MM.1S (cell line): ENCODE measurements at regions not wholly inside any gene's neighbourhood (a gene's known extent, or its start where the extent isn't known, plus 50 kb on each side); places are given as distances from the start of the nearest gene placed in this dataset.

Source experiments
- EZH2 ChIP-seq: fragments of 300-600 bp; sonication (generic); optimal IDR thresholded peaks from 2 replicates; pipeline ENCODE3; 2017; ENCODE audit warnings: low read depth, mild to moderate bottlenecking, antibody characterized with exemption, low read length, mixed read lengths
- EZH2phosphoT487 ChIP-seq: fragments of 300-600 bp; sonication (generic); IDR thresholded peaks from 2 replicates; pipeline ENCODE4 v1.6.1; 2018; ENCODE audit warnings: antibody characterized with exemption, low read length
- TF ChIP-seq, protein P1 (sequence below): fragments of 300-600 bp; sonication (generic); IDR thresholded peaks from 2 replicates; pipeline ENCODE4 v1.5.1; 2016; ENCODE audit warnings: antibody characterized with exemption, low read length, mixed read lengths

DNA sequence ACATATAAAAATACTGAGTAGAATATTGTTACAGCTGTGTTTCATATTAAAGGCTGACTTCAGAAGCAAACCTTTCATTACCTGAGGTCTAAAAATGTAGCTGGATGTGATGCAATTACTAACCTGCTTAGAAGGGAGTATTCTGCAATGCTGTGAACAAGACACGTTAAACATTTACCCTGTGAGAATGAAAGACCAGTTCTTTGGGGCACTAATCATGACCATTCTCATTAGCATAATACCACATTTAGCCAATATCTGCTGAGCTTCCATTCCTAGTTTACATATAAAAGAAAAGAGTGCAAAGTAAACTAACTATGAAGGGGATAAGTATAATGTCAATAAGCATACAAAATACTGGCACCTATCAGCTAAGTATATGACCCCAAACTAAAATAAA is 784.0 kb upstream of the KLHL29 start:
- TF ChIP-seq, protein P1, sequence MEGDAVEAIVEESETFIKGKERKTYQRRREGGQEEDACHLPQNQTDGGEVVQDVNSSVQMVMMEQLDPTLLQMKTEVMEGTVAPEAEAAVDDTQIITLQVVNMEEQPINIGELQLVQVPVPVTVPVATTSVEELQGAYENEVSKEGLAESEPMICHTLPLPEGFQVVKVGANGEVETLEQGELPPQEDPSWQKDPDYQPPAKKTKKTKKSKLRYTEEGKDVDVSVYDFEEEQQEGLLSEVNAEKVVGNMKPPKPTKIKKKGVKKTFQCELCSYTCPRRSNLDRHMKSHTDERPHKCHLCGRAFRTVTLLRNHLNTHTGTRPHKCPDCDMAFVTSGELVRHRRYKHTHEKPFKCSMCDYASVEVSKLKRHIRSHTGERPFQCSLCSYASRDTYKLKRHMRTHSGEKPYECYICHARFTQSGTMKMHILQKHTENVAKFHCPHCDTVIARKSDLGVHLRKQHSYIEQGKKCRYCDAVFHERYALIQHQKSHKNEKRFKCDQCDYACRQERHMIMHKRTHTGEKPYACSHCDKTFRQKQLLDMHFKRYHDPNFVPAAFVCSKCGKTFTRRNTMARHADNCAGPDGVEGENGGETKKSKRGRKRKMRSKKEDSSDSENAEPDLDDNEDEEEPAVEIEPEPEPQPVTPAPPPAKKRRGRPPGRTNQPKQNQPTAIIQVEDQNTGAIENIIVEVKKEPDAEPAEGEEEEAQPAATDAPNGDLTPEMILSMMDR: no peak
- no peak for TF ChIP-seq EZH2
- TF ChIP-seq EZH2phosphoT487: no peak
